ENCODE measurements at regions not wholly inside any gene's neighbourhood (a gene's known extent, or its start where the extent isn't known, plus 50 kb on each side); places are given as distances from the start of the nearest gene placed in this dataset.

- ChIA-PET CTCF (no interaction called here), POLR2A (no interaction called here)
Measured at GRCh38 chr16:79867425-79867997, 267.0 kb upstream of the MAF start.

GRCh38 chr16:79865918-79866317, 265.4 kb upstream of the MAF start:
- H3K4me3 ChIP-seq (ENCODE audit: low read depth, low read length): no peak overlapping the region
- ChIA-PET POLR2A (no interaction called here), CTCF (no interaction called here)
- TF ChIP-seq CTCF (IDR thresholded peaks at IDR 0.05; ENCODE audit: insufficient read depth, low read length, missing control alignments): no peak
- no peak for DNase-seq (ENCODE audit: low read depth, low spot score)

More at GRCh38 chr16:79867425-79867997, 267.0 kb upstream of the MAF start:
- no peak for DNase-seq (ENCODE audit: low read depth, low spot score)
- no peak for TF ChIP-seq CTCF (IDR thresholded peaks at IDR 0.05; ENCODE audit: insufficient read depth, low read length, missing control alignments)
- H3K4me3 ChIP-seq (ENCODE audit: low read depth, low read length): no peak overlapping the region

- ChIA-PET CTCF (no interaction called here), POLR2A (no interaction called here)
- TF ChIP-seq CTCF (IDR thresholded peaks at IDR 0.05; ENCODE audit: insufficient read depth, low read length, missing control alignments): no peak
- DNase-seq (ENCODE audit: low read depth, low spot score): no peak
- no peak overlapping the region for H3K4me3 ChIP-seq (ENCODE audit: low read depth, low read length)
Measured at GRCh38 chr16:79864781-79865391, 264.3 kb upstream of the MAF start.

- CTCF ChIA-PET: no interaction called here
Measured at GRCh38 chr16:79864032-79864780, 263.7 kb upstream of the MAF start.

GRCh38 chr16:79863128-79864031, 262.8 kb upstream of the MAF start:
- CTCF ChIA-PET: no interaction called here
- no peak overlapping the region for H3K4me3 ChIP-seq (ENCODE audit: low read depth, low read length)
- POLR2A ChIA-PET: no interaction called here
- no peak for TF ChIP-seq CTCF (IDR thresholded peaks at IDR 0.05; ENCODE audit: insufficient read depth, low read length, missing control alignments)
- no peak for DNase-seq (ENCODE audit: low read depth, low spot score)

More at GRCh38 chr16:79864032-79864780, 263.7 kb upstream of the MAF start:
- POLR2A ChIA-PET: no interaction called here
- no peak overlapping the region for H3K4me3 ChIP-seq (ENCODE audit: low read depth, low read length)
- no peak for TF ChIP-seq CTCF (IDR thresholded peaks at IDR 0.05; ENCODE audit: insufficient read depth, low read length, missing control alignments)
- DNase-seq (ENCODE audit: low read depth, low spot score): no peak

GRCh38 chr16:79862601-79863000, 262.1 kb upstream of the MAF start:
- ChIA-PET POLR2A (no interaction called here), CTCF (no interaction called here)

More at GRCh38 chr16:79862601-79863000, 262.1 kb upstream of the MAF start:
- no peak for DNase-seq (ENCODE audit: low read depth, low spot score)
- no peak for TF ChIP-seq CTCF (IDR thresholded peaks at IDR 0.05; ENCODE audit: insufficient read depth, low read length, missing control alignments)
- H3K4me3 ChIP-seq (ENCODE audit: low read depth, low read length): no peak overlapping the region

Data from AG04449 (cell line).